ENCODE measurements at regions not wholly inside any gene's neighbourhood (a gene's known extent, or its start where the extent isn't known, plus 50 kb on each side); places are given as distances from the start of the nearest gene placed in this dataset.
"Not testable (repeated sequence)": the region's sequence is repeated elsewhere in the genome, so short reads cannot be mapped to it uniquely, and the experiment has no call there.

GRCh38 chr2:61675204-61675603 lies 137.0 kb upstream of the XPO1 start:
- DNase-seq: no peak

DNA sequence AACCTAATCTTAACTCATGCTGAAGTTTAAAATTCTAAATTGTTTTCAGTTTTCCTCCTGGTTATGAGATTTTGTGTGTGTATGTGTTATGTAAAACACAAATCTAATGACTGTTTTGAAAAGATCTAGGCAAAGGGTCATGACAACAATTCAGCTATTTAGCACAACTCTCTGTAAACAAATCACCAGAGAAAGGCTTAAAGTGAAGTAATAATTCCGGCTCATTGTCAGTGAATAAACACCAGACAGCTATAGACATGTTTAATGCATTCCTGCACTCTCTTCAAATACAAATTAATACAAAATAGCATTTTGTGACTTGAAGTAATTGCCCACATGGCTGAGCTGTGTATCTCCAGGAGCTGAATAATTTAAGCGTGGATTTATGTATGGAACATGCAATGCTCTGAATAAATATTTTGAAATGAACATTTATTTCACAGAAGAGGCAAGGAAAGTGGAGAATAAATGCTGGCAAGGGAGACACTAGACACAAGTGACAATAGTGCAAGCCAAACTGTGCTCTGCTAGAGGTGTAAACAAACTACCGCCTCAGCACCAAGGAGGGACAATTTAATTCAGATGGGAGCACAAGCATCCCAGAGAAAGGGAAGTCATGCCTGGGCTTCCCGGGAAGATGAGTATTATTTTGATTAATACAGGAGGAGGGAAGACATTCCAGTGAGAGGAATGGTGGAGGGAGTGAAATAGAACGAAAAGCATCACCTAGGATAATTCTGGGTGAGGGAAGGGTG lies 133.6 kb upstream of the XPO1 start:
- DNase-seq: no peak

DNA sequence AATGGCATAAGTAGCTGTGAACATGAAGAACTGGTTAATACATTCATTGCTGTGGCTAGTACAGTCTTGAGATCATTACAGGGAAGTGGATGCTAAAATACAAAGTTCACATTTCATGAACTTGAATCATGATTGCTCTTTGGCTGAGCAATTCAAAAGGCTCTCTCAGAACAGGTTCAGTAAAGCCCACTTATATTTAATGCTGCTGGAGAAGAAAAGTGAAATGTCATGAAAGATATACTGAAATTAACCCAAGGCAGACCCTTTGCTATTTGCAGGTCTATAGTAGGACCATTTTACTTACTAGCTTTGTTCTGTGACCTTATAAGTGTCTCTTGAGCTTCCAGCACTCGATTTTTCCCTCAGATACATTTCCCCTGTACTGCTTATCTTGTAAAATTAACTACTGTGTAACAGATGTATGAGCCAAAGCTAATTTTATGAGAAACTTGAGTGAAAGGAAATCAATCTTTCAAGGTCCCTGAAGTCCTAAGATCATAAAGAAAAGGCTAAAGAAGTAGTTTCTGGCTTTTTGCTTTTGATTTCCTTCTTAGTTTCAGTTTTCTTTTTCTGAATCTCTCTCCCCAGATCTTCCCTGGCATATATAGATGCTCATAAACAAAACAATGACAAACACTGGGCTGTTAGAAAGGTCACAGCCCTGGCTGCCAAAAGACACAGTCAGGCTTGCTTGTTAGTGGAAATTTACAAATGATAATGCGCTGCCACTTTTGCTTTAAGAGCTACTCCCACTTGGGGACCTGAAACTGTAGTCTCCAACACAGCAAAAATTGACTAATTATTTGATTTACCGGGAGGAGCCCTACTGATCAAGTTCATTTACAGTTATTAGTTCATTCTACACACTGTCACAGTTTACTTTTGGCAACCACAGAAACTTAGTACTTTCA lies 132.7 kb upstream of the XPO1 start:
- DNase-seq: peak; percentile 14

DNA sequence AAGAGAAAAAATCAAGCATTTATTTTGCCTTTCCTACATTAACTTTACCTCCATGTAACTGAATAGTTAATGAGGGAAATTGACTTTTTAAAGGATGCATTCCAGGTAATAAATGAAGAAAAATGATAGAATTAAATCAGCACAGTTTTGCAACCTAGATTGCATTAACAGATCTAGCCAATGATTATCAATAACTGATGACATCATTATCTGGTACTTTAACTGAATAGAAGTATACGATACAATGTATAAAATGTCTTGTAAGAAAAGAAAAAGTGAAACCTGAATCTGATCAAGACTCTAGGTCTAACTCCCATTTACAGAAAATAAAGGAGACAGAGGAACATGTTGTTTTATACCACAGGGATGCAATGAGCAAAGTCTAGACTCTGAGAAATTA lies 126.0 kb upstream of the XPO1 start:
- DNase-seq: no peak

DNA sequence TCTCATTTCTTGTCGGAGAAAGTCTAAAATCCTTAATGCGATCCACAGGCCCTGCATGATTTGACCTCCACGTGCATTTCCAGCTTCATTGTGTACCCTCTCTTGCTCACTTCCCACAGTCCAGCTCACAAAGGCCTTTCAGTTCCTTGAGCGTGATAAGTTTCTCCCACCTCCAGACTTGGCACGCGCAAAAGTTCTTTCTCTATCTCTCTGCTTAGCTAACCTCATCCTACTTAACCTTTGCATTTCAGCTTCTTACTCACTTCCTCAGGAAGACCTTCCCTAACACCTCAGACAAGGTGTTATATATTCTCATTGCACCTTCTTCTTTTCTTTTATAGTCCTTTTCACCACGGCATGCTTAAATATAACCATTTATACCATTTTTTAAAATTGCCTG lies 124.8 kb upstream of the XPO1 start:
- DNase-seq: no peak

DNA sequence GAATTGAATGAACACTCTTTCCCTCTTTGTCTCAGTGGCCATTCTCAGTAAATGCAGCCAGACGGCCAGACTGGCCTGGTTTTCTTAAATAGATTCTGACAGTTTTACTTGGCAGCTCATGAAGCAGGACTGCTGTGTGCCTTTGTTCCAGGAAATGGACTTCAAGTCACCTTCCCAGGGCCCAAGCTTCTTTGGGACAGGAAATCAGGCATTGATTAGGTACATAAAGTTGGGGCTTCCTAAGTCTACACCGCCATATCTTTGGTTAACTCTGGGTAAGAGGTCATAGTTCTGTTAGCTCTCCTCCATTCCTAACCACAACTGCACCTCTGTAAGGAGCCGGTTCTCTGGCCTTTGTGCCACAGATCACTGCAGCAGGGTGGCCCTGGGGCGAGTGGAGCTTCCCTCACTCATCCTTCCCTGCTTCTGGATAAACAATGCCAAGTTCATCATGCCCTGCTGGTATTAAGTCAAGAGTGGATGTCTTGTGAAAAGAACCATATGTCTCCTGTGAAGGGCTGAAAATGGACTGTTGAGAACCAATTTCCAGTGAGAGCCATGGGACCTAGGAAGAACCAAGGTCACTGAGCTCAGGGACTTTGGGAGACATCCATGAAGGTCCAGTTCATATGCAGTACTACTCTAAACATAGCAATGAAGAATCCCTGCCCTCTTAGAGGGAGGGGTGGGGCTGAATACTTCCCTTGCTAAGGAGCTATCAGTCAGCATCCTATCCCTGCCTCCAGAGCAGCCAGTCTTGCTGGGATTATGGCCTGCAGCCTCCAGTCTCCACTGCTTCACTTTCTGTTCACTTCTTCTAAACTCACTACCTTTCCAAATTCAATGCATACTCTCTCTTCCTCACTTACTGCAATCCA lies 122.6 kb upstream of the XPO1 start:
- DNase-seq: no peak

GRCh38 chr2:61658841-61659780 lies 121.0 kb upstream of the XPO1 start:
- DNase-seq: no peak

DNA sequence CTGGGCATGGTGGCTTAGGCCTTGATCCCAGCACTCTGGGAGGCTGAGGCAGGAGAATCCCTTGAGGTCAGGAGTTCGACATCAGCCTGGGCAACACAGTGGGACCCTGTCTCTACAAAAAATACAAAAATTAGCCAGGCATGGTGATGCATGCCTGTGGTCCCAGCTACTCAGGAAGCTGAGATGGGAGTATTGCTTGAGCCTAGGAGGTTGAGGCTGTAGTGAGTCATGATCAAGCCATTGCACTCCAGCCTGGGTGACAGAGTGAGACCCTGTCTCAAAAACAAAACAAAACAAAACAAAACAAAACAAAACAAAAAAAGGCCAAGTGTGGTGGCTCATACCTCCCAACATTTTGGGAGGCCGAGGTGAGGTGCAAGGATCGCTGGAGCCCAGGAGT lies 111.8 kb upstream of the XPO1 start:
- DNase-seq: not testable (repeated sequence)

DNA sequence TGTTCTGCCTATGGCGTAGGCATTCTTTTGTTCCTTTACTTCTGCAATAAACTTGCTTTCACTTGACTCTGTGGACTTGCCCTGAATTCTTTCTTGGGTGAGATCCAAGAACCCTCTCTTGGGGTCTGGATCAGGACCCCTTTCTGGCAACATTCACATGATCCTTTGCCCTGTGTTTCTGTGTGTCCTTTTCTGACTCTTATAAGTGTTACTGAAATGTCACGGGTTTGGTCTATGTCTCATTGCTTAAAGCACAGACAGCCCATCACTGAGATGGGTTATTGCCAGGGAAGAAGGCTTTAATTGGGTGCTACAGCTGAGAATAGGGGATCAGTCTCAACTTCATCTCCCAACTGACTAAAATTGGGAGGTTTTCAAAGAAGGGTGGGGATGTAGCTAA lies 110.9 kb upstream of the XPO1 start:
- no peak for DNase-seq

DNA sequence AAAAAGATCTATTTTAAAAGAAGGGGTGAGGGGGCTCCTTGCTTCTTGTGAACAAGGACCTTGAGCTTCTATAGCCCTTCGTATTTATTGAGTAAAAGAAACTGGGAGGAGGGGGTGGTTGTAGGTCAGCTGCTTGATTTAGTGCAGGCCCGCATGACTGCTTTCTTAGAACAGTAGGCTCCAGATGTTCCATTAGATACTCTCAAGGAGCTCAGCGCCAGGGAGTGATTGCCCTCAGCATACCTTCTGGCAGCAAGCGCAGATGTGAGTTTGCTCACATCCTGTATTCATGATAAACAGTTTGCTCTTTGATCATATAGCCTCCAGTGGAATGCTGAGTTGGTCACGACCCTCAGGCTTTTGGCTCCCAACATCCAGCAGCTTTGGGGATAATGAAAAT lies 108.9 kb upstream of the XPO1 start:
- DNase-seq: no peak

DNA sequence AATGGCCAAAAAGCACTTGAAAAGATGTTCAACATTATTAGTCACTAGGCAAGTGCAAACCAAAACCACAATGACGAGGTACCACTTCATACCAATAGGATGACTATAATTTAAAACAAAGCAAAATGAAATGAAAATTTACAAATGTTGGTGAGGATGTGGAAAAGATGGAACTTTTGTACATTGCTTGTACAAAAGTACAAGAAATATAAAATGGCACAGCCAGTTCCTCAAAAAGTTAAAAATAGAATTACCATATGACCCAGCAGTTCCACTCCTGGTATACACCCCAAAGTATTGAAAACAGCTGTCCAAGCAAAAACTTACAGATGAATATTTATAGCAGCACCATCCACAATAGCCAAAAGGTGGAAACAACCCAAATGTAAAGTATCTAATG lies 107.8 kb upstream of the XPO1 start:
- no peak for DNase-seq

GRCh38 chr2:61643153-61643552 lies 105.0 kb upstream of the XPO1 start:
- not testable (repeated sequence) for DNase-seq

- no peak for DNase-seq
Measured at GRCh38 chr2:61640406-61640805, 102.2 kb upstream of the XPO1 start.

- no peak for DNase-seq
Measured at GRCh38 chr2:61639721-61640120, 101.6 kb upstream of the XPO1 start.

GRCh38 chr2:61636686-61637085 lies 98.5 kb upstream of the XPO1 start:
- no peak for DNase-seq

GRCh38 chr2:61634512-61634911 lies 96.4 kb upstream of the XPO1 start:
- DNase-seq: no peak

DNA sequence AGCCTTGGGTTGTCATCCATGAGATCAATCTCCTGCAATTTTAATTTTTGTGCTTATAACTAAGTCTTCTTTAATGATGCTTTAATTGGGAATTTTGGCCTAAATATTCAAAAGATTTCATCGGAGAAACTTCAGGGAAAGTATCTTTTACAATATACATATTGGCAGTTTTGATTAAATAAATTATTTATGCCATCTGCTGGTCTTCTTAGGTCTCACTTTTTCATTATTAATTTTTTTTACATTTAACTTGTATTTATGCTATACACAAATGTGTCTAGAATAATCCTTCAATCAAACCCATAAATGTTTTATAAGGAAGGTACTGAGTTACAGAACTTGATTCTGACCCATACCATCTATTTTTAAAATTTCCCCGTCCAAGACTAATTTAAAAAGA lies 95.1 kb upstream of the XPO1 start:
- no peak for DNase-seq

- no peak for DNase-seq
Measured at GRCh38 chr2:61632276-61633169, 94.4 kb upstream of the XPO1 start.

DNA sequence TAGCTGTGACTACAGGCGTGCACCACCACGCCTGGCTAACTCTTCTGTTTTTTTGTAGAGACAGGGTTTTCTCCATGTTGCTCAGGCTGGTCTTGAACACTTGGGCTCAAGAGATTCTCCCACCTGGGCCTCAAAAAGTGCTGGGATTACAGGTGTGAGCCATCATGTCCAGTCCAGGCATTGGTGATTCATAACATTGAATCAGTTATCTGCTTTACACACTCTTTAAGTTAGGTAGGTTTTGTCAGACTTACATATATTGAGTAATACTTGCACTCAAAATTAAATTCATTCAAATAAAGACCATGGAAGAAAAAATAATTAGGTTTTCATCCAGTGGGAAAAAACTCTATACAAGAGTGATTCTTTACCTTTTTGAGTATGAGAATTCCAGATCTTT lies 93.2 kb upstream of the XPO1 start:
- DNase-seq: no peak

GRCh38 chr2:61626827-61627226 lies 88.7 kb upstream of the XPO1 start:
- no peak for DNase-seq

DNA sequence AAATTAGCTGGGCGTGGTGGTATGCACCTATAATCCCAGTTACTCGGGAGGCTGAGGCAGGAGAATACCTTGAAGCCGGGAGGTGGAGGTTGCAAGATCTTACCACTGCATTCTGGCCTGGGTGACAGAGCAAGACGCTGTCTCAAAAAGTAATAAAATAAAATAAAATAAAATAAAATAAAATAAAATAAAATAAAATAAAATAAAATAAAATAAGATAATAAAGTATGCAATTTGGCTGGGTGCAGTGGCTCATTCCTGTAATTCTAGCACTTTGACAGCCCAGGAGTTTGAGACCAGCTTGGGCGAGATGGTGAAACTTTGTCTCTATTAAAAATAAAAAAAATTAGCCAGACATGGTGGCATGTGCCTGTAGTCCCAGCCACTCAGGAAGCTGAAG lies 85.6 kb upstream of the XPO1 start:
- no peak for DNase-seq

Data from hindlimb muscle (tissue), 1 donor.